ENCODE measurements at regions not wholly inside any gene's neighbourhood (a gene's known extent, or its start where the extent isn't known, plus 50 kb on each side); places are given as distances from the start of the nearest gene placed in this dataset.

- TF ChIP-seq ZNF18 (tag by site-specific recombination; IDR thresholded peaks at IDR 0.05) = no peak
- TF ChIP-seq GFI1B (tag by site-specific recombination; IDR thresholded peaks at IDR 0.05) = no peak
Observed at GRCh38 chr13:107450431-107450830, 764.9 kb downstream of the LIG4 start (continued).

DNA sequence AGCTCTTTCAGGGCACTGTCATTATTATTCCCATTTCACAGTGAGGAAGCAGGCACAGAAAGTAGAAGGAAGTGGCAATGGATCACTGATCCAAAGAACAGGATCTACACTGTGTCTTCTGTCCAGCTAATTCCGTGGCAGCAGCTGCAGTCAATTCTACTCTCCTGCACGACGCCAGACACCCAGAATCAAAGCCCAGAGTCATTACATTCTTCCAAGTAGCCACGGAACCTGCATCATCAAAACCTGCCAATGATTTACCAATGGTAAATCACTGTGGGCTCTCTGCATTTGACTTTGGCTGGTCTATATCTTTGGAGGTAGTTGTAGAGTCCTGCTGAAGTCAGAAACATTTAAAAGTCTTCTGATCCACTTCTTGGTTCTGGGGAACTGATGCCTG, 767.7 kb downstream of the LIG4 start:
- TF ChIP-seq ZNF513 (tag by site-specific recombination; IDR thresholded peaks at IDR 0.05) = no peak
- TF ChIP-seq ZNF596 (tag by site-specific recombination; IDR thresholded peaks at IDR 0.05) = no peak
- TF ChIP-seq, protein P1, sequence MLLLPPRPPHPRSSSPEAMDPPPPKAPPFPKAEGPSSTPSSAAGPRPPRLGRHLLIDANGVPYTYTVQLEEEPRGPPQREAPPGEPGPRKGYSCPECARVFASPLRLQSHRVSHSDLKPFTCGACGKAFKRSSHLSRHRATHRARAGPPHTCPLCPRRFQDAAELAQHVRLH (tag by site-specific recombination; IDR thresholded peaks at IDR 0.05) = no peak
- TF ChIP-seq ZNF416 (tag by site-specific recombination; IDR thresholded peaks at IDR 0.05) = no peak
- H3K27ac ChIP-seq (ENCODE audit: extremely low read depth, low read depth, low read length) = no peak overlapping the region
- ChIA-PET POLR2A (no interaction called here), CTCF (no interaction called here)
- no peaks in the 10 kb centered on the region for H3K36me3 ChIP-seq (ENCODE audit: control insufficient read depth in 2 of 2, insufficient read depth in 1 of 2, low read length in 2 of 2)
- H3K4me3 ChIP-seq (ENCODE audit: low read depth, low read length) = no peak overlapping the region
- no peaks in the 10 kb centered on the region for H3K4me1 ChIP-seq (ENCODE audit: control insufficient read depth, insufficient read depth, low read length)
- no peaks in the 10 kb centered on the region for H3K9me3 ChIP-seq (ENCODE audit: control insufficient read depth, insufficient read depth, low read depth, low read length)

- POLR2A ChIA-PET = no interaction called here
- Histone ChIP-seq H3K9me3 (ENCODE audit: control insufficient read depth, insufficient read depth, low read depth, low read length) (no peaks in the 10 kb centered on the region), H3K4me1 (ENCODE audit: control insufficient read depth, insufficient read depth, low read length) (no peaks in the 10 kb centered on the region), H3K36me3 (ENCODE audit: control insufficient read depth in 2 of 2, insufficient read depth in 1 of 2, low read length in 2 of 2) (no peaks in the 10 kb centered on the region), H3K4me3 (ENCODE audit: low read depth, low read length) (no peak overlapping the region), H3K27ac (ENCODE audit: extremely low read depth, low read depth, low read length) (no peak overlapping the region)
- CTCF ChIA-PET = no interaction called here
- no peak for TF ChIP-seq ZNF658 (tag by site-specific recombination; IDR thresholded peaks at IDR 0.05)
- TF ChIP-seq KLF16 (tag by site-specific recombination; IDR thresholded peaks at IDR 0.05) = no peak
- no peak for TF ChIP-seq ZNF610 (tag by site-specific recombination; IDR thresholded peaks at IDR 0.05; ENCODE audit: borderline replicate concordance)
- no peak for TF ChIP-seq HOXC10 (CRISPR knock-in tag; IDR thresholded peaks at IDR 0.05)
- no peak for TF ChIP-seq ZNF366 (tag by site-specific recombination; conservative IDR thresholded peaks at IDR 0.05)
- TF ChIP-seq INSM2 (tag by site-specific recombination; IDR thresholded peaks at IDR 0.05) = no peak
- TF ChIP-seq ZNF585B (tag by site-specific recombination; IDR thresholded peaks at IDR 0.05) = no peak
- TF ChIP-seq ZNF18 (tag by site-specific recombination; IDR thresholded peaks at IDR 0.05) = no peak
- no peak for TF ChIP-seq ZNF362 (tag by site-specific recombination; IDR thresholded peaks at IDR 0.05)
- no peak for TF ChIP-seq ZNF501 (tag by site-specific recombination; IDR thresholded peaks at IDR 0.05)
- no peak for TF ChIP-seq ZSCAN30 (tag by site-specific recombination; IDR thresholded peaks at IDR 0.05)
- no peak for TF ChIP-seq ZNF266 (tag by site-specific recombination; IDR thresholded peaks at IDR 0.05; ENCODE audit: low read depth)
- TF ChIP-seq SCRT1 (tag by site-specific recombination; IDR thresholded peaks at IDR 0.05; ENCODE audit: borderline replicate concordance) = no peak
- no peak for TF ChIP-seq ZIC2 (tag by site-specific recombination; IDR thresholded peaks at IDR 0.05)
- no peak for TF ChIP-seq HOXA7 (CRISPR knock-in tag; IDR thresholded peaks at IDR 0.05; ENCODE audit: borderline replicate concordance)
Observed at GRCh38 chr13:107441279-107441678, 774.1 kb downstream of the LIG4 start.
